T-helper 17 cell (primary cell): ENCODE measurements at regions not wholly inside any gene's neighbourhood (a gene's known extent, or its start where the extent isn't known, plus 50 kb on each side); places are given as distances from the start of the nearest gene placed in this dataset.

Experiments
- ATAC-seq: fragments of 150-1000 bp; cut with Tn5 transposase; 2 replicates; pipeline ENCODE4 v1.10.0; 2021; ENCODE audit warnings: mild to moderate bottlenecking, moderate library complexity
- DNase-seq, 3 donors: peaks; one replicate each; pipeline versions ENCODE4 v3.0.0 to v3.0.0-alpha.2; 2020 to 2021
- H3K9me3 ChIP-seq: one replicate; pipeline ENCODE4 v1.7.0; 2013; ENCODE audit warnings: low read length, mild to moderate bottlenecking; ENCODE audit not compliant: control insufficient read depth, poor library complexity, severe bottlenecking
- H3K27ac Mint-ChIP-seq: one replicate; pipeline ENCODE4 v1.8.0; 2022; ENCODE audit warnings: mild to moderate bottlenecking, moderate library complexity, mixed read lengths
- H3K27me3 Mint-ChIP-seq: one replicate; pipeline ENCODE4 v1.8.0; 2022; ENCODE audit warnings: mixed read lengths
- H3K36me3 Mint-ChIP-seq: one replicate; pipeline ENCODE4 v1.8.0; 2022; ENCODE audit warnings: low read depth, mixed read lengths
- H3K4me1 Mint-ChIP-seq: one replicate; pipeline ENCODE4 v1.8.0; 2022; ENCODE audit warnings: mild to moderate bottlenecking, mixed read lengths
- H3K4me3 Mint-ChIP-seq: one replicate; pipeline ENCODE4 v1.8.0; 2022; ENCODE audit warnings: mild to moderate bottlenecking, moderate library complexity, mixed read lengths

- Mint-ChIP-seq H3K4me1 (peaks cover 3% of the 10 kb centered on the region), H3K4me3 (no peak overlapping the region), H3K27ac (no peak overlapping the region), H3K36me3 (peaks cover 11% of the 10 kb centered on the region), H3K27me3 (no peaks in the 10 kb centered on the region)
- DNase-seq: no peak
- H3K9me3 ChIP-seq: no peaks in the 10 kb centered on the region
- no peak for ATAC-seq
Observed at GRCh38 chr10:75305675-75306074, 69.9 kb upstream of the COMTD1 start.

DNA sequence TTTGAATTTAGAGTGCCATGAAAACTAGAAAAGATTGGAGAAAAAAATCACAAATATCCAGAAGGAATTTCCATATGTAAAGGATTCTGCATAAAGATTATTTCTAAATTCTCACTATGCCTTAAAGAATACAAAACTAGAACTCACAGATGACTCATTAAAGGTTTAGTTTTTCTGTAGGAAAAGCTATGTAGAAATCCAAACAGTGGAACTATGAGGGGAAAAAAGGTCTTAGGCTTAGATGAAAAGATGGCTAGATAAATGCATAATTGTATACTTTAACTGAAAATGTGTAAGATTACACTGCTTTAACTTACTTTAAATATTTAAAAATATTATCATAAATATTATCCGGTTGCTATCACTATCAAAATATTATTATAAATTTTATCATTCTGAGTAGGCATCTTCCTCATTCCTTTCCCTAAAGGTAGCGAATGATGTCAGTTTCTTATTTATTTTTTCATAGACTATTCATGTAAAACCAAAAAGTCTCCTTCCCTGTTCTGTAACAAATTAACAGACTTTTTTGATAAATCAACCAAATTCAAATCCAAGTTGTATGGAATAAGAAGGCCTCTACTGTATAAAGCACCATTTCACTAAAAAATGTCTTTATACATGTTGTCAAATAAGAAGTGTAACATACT is 69.1 kb upstream of the COMTD1 start:
- no peak overlapping the region for H3K4me3 Mint-ChIP-seq
- peaks cover 3% of the 10 kb centered on the region for H3K4me1 Mint-ChIP-seq
- ATAC-seq (no peak), DNase-seq (no peak)
- H3K9me3 ChIP-seq: no peaks in the 10 kb centered on the region
- no peak overlapping the region for H3K27ac Mint-ChIP-seq
- peaks cover 11% of the 10 kb centered on the region for H3K36me3 Mint-ChIP-seq
- H3K27me3 Mint-ChIP-seq: no peaks in the 10 kb centered on the region

GRCh38 chr10:75304313-75304712 is 68.6 kb upstream of the COMTD1 start:
- no peak overlapping the region for H3K4me3 Mint-ChIP-seq
- no peaks in the 10 kb centered on the region for H3K27me3 Mint-ChIP-seq
- H3K4me1 Mint-ChIP-seq: peaks cover 3% of the 10 kb centered on the region
- no peak for DNase-seq
- H3K36me3 Mint-ChIP-seq: peaks cover 11% of the 10 kb centered on the region
- no peaks in the 10 kb centered on the region for H3K9me3 ChIP-seq
- no peak for ATAC-seq
- no peak overlapping the region for H3K27ac Mint-ChIP-seq

DNA sequence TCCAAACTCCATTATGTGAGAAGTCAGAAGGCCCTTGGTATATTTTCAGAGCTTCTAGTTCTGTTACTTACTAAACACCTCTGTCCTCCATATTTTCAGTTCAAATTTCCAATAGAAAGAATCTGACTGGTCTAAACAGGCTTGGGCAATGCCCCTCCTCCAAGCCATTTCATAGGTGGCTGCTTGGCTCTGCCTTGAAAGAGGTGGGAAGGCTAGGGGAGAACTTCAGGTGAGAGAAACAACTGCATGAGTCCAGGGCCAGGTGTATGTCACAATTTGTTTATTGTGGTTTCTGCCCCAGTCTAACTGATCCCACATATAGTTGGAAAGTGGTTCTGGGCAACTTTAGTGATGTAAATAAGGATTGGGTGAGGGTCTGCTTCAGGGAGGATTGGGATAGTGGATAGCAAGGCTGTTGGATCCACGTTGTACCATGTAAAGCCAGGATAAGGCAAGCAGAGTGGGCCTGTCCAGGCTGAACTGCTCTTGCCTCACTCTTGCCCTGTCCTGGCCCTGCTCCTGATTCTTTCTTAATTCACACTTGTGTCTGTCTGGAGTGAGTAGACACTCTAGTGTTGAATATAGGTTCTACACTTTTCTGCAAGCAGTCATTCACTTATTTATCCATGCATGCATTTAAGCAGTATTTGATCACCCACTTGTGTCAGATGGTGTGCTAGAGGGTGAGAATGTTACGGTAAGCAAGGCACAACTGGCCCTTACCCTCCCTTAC is 67.5 kb upstream of the COMTD1 start:
- Mint-ChIP-seq H3K27ac (no peak overlapping the region), H3K27me3 (no peaks in the 10 kb centered on the region), H3K4me1 (peaks cover 3% of the 10 kb centered on the region), H3K36me3 (peaks cover 11% of the 10 kb centered on the region), H3K4me3 (no peak overlapping the region)
- ATAC-seq (no peak), DNase-seq (no peak)
- no peaks in the 10 kb centered on the region for H3K9me3 ChIP-seq

DNA sequence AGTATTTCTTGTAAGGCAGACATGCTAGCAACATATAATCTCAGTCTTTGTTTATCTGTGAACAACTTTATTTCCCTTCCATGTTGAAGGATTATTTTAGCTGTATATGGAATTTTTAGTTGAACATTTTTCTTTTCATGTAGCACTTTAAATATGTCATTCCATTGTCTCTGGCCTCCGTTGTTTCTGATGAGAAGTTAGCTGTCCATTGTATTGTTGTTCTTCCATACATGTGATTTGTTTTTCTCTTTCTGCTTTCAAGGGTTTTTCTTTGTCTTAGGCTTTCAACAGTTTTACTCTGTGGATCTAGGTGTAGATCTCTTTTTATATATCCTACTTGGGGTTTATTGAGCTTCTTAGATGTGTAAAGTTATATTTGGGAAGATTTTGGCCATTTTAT is 66.3 kb upstream of the COMTD1 start:
- Mint-ChIP-seq H3K4me1 (peaks cover under 1% of the 10 kb centered on the region), H3K27me3 (no peaks in the 10 kb centered on the region), H3K4me3 (no peak overlapping the region), H3K36me3 (peaks cover 8% of the 10 kb centered on the region), H3K27ac (no peak overlapping the region)
- H3K9me3 ChIP-seq: no peaks in the 10 kb centered on the region
- no peak for DNase-seq
- no peak for ATAC-seq

- no peaks in the 10 kb centered on the region for H3K9me3 ChIP-seq
- Mint-ChIP-seq H3K4me1 (no peaks in the 10 kb centered on the region), H3K27me3 (peaks cover 9% of the 10 kb centered on the region), H3K27ac (no peak overlapping the region), H3K36me3 (peaks cover 2% of the 10 kb centered on the region), H3K4me3 (no peak overlapping the region)
- no peak for DNase-seq
- ATAC-seq: no peak
Observed at GRCh38 chr10:75297021-75297599, 61.4 kb upstream of the COMTD1 start.

DNA sequence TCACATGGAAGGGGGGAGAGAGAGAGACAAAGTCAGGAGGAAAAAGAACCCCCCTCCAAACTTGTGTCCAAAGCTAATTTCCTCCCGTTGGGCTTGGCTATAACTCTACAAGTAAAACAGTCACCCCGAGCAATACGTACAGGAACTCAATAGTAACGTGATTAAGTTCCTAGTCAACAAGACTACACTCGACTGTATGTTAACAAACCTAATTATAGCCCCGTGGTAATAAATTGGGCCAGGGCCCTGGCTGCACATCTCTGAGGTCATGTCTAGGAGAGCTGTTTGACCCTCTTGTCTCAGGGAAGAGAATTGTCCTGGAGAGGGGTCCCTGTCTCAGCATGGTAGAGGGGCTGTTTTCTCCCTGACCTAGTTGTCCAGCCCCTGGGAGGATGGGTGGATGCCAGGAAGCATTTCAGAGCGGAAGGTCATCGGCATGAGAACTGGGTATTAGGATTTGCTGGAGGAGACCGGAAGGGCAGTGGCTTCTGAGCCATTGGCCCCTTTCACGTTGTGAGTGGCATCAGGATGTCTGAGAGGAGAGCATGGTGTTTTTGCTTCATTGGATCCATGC is 60.2 kb upstream of the COMTD1 start:
- Mint-ChIP-seq H3K27me3 (peaks cover 14% of the 10 kb centered on the region), H3K4me3 (no peak overlapping the region), H3K4me1 (no peaks in the 10 kb centered on the region), H3K27ac (no peak overlapping the region), H3K36me3 (peaks cover under 1% of the 10 kb centered on the region)
- ATAC-seq: no peak
- no peaks in the 10 kb centered on the region for H3K9me3 ChIP-seq
- DNase-seq: no peak

DNA sequence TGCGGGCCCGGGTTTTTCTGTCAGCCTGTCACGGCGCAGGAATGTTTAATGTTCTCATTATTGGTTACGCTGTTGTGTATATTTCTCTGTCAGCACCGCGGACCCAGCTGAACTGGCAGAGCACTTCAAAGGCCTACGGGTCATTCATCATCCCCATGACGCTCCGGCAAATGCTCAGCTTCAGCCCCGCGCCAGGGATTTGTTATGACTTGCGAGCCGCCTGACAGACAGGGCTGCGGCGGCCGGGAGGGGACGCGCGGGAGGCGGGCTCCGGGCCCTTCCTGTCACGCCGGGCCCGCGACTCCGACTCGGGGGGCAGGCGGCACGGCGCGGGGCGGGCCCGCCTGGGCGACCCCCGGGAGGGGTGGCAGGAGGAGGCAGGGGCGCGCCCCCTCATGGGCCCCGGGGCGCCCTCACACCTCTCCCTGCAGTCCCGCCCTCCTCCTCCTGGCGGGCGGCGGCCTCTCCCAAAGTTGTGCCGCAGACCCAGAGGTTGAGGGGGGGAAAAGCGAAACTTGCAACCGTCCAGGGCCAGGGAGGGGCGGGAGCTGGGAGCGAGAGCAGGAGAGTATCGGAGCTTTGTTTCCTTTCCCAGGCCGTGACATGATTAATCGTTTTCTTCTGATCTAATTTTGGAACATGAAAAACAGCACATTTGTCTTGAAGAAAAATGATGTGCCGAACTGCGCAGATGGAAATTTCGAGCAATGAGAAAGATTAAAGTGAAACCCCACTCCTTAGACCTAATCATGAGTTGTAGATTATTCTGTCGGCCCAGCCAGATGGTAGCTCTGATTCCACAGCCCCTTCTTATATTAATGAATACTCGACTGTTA is 59.3 kb upstream of the COMTD1 start:
- H3K4me3 Mint-ChIP-seq: no peak overlapping the region
- no peaks in the 10 kb centered on the region for H3K9me3 ChIP-seq
- ATAC-seq (peak; percentile 83), DNase-seq (peak; percentile 19 to 31 (median 30))
- peaks cover 14% of the 10 kb centered on the region for H3K27me3 Mint-ChIP-seq
- peak overlapping the region; percentile 9 for H3K27ac Mint-ChIP-seq
- H3K4me1 Mint-ChIP-seq: no peaks in the 10 kb centered on the region
- no peaks in the 10 kb centered on the region for H3K36me3 Mint-ChIP-seq

DNA sequence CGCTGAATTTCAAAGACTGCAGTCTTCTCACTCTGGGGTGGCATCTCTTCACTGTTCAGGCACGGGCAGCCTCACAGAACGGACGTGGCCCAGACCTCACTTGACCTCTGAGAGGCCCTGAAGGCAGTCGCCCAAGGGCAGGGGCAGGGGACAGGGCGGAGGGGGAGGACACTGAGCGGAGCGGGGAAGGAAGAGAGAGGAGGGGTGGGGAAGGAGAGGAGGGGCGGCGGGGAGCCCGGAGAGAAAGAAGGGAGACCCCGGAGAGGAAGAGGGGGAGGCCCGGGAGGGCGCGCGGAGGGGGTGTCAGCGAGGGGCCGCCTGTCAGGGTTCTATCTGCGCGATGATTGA is 58.7 kb upstream of the COMTD1 start:
- H3K9me3 ChIP-seq: no peaks in the 10 kb centered on the region
- DNase-seq (no peak), ATAC-seq (no peak)
- Mint-ChIP-seq H3K4me1 (no peaks in the 10 kb centered on the region), H3K36me3 (no peaks in the 10 kb centered on the region), H3K27ac (peak overlapping the region; percentile 9), H3K27me3 (peaks cover 14% of the 10 kb centered on the region), H3K4me3 (no peak overlapping the region)

GRCh38 chr10:75294031-75294437 is 58.3 kb upstream of the COMTD1 start:
- Mint-ChIP-seq H3K36me3 (no peaks in the 10 kb centered on the region), H3K4me1 (no peaks in the 10 kb centered on the region), H3K27ac (no peak overlapping the region), H3K4me3 (no peak overlapping the region), H3K27me3 (peaks cover 14% of the 10 kb centered on the region)
- no peak for ATAC-seq
- no peaks in the 10 kb centered on the region for H3K9me3 ChIP-seq
- no peak for DNase-seq

DNA sequence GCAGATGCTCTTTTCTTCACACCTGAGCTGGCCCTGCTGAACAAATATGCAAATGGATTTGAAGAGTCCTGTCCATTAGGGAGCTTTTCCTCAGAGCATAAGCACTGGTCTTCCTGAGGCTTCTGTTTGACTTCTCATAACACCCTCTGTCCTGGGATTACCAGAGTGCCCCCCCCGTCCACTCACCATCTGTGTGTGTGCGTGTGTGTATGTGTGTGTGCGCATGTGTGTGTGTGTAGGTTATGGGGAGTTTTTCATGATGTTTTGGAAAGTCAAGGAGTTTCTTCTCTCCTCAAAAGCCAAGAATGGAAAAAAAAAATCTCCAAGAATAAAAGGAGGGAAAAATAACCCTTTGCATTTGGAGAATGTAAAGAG is 57.7 kb upstream of the COMTD1 start:
- no peak for ATAC-seq
- Mint-ChIP-seq H3K27me3 (peaks cover 20% of the 10 kb centered on the region), H3K27ac (no peak overlapping the region), H3K4me1 (no peaks in the 10 kb centered on the region), H3K36me3 (no peaks in the 10 kb centered on the region), H3K4me3 (peak overlapping the region; percentile 52)
- no peaks in the 10 kb centered on the region for H3K9me3 ChIP-seq
- DNase-seq: no peak

GRCh38 chr10:75292794-75293445 is 57.2 kb upstream of the COMTD1 start:
- Mint-ChIP-seq H3K27me3 (peaks cover 25% of the 10 kb centered on the region), H3K4me1 (no peaks in the 10 kb centered on the region), H3K27ac (no peak overlapping the region), H3K4me3 (peak overlapping the region; percentile 52), H3K36me3 (no peaks in the 10 kb centered on the region)
- no peak for ATAC-seq
- no peaks in the 10 kb centered on the region for H3K9me3 ChIP-seq
- no peak for DNase-seq

DNA sequence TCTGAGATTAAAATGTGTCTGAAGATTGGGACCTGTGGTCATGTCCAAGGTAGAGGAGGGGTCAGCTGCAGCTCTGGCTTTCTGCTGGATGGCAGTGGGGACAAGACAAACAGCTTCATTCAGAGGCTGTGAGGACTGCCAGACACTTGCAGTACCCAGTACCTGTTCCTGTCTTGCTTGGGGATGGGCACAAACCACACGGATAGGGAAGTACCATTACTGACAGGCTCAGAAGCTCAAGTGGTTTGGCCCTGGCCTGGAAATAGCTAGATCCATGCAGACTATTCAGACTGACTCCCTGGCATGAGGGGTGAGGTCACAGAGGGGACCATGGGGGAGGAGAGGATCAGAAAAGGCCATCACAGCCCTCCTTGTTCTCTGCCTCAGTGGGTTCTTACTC is 56.0 kb upstream of the COMTD1 start:
- Mint-ChIP-seq H3K27me3 (peaks cover 36% of the 10 kb centered on the region), H3K27ac (no peak overlapping the region), H3K36me3 (no peaks in the 10 kb centered on the region), H3K4me1 (no peaks in the 10 kb centered on the region), H3K4me3 (no peak overlapping the region)
- ATAC-seq (no peak), DNase-seq (no peak)
- H3K9me3 ChIP-seq: no peaks in the 10 kb centered on the region
